HG02840 (cell line): ENCODE measurements at regions not wholly inside any gene's neighbourhood (a gene's known extent, or its start where the extent isn't known, plus 50 kb on each side); places are given as distances from the start of the nearest gene placed in this dataset.
"Not testable (repeated sequence)": the region's sequence is repeated elsewhere in the genome, so short reads cannot be mapped to it uniquely, and the experiment has no call there.

Experiments
- ATAC-seq: cut with Tn5 transposase; IDR thresholded peaks from one replicate; pipeline ENCODE4 v1.9.1; 2021; ENCODE audit warnings: mild to moderate bottlenecking, moderate library complexity, moderate number of reproducible peaks; ENCODE audit not compliant: unreplicated experiment, low FRiP score

DNA sequence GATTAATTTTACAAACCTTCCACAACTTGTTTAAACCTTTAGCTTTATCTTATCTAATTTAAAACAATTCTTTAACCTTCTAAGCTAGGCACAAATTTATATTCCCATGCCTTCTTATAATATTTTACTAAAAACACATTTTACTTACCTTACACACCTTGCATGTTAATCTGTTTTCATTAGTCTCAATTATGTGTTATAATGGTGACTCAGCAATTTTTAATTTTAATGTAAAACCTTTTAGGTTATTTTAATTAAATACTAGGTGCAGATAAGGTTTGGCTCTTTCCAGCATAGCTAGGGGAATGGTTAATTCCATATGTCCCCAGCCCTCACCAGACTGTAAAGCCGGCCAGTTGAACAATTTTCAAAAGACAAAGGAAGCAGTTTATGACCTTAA lies 264.6 kb upstream of the SGO1 start:
- no peak for ATAC-seq

DNA sequence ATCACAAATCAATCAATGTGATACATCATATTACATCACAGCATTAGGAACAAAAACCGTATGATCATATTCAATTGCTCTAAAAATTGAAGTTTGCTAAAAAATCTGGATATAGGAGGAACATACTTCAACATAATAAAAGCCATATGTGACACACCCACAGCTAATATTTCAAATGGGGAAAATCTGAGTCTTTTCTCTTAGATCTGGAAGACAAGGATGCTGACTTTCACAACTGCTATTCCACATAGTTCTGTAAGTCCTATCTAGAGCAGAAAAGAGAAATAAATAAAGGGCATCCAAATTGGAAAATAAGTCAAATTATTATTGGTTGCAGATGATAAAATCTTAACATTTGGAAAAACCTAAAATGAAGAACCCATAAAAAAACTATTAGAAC lies 256.8 kb upstream of the SGO1 start:
- no peak for ATAC-seq

DNA sequence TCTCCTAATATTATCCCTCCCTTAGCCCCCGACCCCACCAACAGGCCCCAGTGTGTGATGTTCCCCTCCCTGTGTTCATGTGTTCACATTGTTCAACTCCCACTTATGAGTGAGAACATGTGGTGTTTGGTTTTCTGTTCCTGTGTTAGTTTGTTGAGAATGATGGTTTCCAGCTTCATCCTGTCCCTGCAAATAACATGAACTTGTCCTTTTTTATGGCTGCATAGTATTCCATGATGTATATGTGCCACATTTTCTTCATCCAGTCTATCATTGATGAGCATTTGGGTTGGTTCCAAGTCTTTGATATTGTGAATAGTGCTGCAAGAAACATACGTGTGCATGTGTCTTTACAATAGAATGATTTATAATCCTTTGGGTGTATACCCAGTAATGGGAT lies 241.3 kb upstream of the SGO1 start:
- ATAC-seq: not testable (repeated sequence)

DNA sequence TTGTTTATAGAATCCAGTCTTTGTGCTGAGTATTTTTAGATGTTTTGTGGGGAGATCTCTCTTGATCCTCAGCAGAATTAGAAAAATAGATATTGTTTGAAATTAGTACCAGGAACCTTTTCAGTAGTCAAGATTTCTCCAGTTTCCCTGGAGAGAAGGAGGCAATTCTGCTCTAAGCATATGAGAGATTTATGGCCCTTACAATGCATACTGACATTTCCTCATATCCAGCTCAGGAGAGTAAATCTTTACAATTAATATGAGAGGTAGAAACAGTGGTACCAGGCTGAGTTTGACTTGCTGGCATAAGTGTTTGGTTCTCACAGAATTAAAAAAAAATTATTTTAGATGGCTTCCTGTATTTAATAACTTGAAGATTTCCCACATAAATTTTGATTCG lies 239.1 kb upstream of the SGO1 start:
- ATAC-seq: no peak

DNA sequence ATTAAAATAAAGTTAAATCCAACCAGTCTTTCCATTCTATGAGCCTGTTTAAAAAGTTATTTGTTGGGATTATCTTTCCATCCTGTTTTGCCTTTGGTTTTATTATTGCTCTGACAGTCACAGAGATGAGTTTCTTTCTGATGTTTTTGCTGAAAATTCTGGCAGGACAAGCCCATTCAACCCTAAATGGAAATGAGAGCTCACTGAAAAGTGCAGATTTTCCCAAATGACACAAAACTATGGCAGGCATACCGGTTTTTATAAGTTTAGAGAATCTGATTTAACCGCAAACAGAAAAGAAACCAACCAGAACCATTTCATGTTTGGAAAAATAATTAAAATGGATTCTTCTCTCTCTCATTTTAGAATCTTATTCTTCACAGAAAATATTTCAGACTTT lies 238.1 kb upstream of the SGO1 start:
- ATAC-seq: no peak

DNA sequence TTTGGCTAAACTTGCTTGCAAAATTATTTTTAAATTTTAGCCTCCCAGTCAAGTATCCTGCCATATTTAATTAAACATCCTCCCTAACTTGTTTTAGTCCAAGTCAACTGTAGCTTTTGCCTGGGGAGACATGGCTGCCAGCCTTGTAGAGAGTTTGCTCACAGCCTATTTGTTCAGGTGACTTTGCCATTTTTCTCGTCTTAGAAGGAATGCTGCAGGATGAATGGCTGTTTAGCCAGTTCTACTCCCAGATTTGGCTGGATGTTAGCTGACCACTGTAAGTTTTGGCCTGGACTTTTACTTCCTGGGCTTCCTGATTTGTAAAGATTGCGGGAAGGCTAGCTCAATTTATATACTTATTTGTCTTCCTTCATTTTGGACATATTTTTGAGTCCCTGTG lies 236.4 kb upstream of the SGO1 start:
- ATAC-seq: no peak

DNA sequence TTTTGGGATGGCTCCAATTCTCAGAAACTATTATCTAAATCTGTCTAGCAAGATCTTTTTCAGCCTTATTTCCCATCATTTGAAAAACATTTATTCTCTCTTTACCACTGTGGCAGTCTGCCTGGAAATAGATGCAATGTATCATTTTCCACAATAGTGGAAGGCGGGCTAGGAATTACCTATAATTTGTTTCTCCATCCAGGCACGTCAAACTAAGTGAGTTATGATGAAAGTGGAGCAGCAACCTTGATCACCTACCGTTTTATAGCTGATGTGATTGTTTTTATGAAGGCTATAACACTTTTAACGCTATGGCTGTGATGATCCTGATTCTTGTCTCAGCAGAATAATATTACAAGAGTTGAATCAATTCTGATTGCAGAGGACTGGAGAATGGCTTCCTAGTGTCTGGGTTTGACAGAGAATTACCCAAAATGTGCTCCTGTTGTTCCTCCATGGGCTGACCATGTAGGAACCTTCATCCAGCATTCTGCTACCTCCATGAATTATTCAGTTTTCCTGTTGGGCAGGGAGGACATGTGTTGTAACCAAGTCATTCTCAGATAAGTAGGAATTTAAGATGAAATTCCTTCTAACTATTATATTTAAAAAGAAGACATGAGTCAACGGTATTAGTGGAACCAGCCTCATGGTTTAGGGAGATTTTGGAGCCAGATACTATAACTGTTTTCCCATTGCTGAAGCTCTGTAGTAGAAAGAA lies 231.5 kb upstream of the SGO1 start:
- ATAC-seq: no peak

DNA sequence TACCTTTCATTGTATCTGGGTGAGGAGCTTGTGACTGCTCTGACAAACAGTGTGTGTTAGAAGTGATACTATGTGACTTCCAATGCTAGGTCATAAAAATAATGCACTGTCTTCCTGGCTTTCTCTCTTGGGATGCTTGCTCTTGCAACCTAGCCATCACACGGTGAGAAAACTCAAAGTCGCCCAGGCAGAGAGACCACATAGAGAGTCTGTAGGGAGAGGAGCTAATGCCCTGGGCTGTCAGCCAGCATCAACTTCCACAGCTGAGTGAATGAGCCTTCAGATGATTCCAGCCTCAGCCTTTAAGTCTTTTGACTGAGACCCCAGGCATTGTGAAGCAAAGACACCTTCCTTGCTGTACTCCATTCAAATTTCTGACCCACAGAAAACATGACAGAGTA lies 220.6 kb upstream of the SGO1 start:
- ATAC-seq: no peak

DNA sequence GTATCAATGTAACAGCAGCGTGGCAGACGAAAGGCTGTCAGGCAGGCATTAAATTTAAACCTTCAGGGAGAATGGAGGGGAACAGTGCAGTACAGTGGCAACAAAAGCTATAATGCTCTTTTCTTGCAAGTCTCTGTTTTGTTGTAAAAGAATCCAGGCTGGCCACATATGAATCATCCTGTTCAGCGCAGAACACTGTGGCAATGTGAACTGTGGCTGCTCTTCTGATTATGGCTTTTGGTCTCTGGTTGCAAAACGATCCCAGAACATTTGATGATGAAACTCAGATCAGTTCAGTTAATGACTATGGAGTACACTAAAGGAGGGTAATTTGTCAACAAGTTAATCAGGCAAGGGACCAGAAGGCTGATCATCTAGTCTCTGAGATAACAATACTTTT lies 219.7 kb upstream of the SGO1 start:
- ATAC-seq: no peak

DNA sequence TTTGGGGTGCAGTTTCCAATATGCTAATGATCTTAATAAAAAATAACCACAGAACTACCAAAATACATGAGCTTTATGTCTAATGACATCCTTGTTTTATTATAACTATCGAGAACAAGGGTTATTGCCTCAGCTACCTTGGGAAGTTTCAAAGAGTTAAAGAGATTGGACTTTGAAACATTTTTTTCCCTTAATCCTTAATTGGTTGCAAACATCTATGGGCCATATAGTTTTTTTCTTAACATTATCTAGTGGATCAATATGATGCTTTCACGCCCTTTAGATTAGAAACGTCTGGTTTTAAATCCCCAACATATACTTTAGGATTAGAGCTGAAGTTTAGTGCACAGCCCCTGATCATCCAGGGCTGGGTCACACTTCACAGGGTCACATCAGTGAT lies 219.2 kb upstream of the SGO1 start:
- no peak for ATAC-seq

DNA sequence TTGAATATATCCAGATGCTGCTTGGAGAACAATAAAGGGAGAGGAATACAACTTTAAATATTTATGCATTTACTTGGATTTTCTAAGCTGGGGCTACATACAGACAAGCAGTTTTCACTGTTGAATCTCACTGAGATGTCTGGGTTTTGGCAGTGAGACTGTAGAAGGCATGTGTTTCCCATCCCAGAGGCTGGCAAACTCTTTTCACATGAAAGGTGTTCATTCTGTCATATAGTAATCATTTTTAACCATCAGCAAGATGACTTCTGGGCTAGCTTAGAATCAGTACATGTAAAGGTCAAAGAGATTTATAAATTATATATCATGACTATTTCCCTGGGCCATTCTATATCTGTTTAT lies 218.7 kb upstream of the SGO1 start:
- no peak for ATAC-seq

DNA sequence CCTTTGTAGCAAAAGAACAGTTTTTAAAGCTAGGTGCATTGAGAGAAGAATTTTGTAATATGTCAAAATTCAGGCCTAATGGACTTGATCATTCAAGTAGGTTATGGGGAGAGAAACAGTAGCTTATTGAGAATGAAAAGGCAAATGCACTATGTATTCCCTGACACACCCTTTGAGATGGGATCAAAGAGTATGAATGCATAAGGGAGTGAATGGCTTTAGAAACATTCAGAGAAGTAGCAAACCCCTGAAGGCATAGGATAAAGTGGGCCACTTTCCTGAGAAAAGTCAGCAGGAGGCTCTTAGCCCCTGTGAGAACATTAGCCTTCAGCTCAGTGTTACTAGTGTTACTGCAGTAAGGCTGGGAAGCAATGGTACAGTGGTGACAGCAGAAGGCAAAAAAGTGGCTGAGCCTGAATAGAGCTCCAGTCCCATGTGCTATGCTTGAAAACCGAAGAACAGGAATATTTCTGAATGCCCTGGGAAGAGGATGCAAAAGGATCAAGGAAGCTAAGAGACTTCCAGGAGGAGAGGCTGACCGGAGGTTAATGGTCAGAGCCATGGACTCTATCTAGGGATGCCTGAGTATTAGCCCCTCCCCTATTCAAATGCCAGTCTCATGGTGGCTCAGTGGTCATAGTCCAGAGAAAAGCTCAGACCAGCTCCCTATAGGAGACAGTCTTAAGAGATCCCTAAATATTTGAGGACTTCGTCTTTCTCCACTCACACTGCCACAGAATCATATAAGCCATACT lies 218.2 kb upstream of the SGO1 start:
- no peak for ATAC-seq

DNA sequence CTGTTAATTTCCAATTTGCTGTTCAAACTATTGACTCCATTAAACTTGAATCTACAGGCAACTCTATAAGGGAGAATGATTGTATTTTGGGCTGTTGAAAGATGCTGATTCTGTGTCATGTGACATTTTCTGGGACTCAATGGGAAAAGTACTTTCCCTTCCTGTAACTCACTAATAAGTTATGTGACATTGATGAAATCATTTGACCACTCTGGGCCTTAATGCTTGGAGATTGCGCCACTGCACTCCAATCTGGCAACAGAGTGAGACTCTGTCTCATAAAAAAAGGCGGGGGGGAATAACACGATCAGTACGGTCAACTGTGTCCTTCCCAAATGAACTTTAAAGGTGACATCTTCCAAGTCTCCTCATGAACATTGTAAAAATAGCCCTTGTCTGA lies 215.2 kb upstream of the SGO1 start:
- no peak for ATAC-seq

DNA sequence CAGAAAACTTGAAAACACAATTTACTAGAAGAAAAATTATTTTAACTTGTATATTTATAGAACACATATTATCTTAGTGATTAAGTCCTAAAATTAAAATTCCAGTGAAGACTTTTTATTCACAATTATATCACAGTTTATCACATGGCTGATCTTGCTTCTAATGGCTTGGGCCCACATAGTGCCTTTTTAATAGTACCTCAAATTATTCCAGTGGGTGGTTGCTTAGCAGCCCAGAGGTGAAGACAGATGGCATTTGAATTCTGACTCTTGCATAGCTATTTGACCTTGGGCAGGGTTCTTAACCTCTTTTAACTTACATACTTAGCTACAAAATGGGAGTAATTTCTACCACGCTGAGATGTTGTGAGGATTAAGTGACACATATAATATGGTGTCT lies 214.7 kb upstream of the SGO1 start:
- no peak for ATAC-seq

DNA sequence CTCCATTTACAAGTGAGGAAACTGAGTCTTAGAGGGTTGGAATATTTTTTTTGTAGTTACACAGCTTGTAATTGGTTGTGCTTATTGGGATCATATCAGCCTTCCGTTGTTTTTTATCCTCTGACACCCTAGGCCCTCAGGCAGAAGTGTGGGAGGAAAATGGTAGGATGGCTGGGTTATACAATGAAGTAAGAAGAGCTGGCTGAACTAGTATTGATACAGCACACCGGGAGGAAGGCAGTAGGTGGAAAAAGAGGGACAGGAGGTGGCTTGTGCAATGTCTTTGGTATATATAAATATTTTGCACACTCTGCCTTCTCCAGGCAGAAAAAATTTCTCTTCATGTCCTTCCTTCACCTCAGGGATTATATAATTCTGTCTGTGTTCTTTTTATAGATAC lies 214.3 kb upstream of the SGO1 start:
- ATAC-seq: no peak

DNA sequence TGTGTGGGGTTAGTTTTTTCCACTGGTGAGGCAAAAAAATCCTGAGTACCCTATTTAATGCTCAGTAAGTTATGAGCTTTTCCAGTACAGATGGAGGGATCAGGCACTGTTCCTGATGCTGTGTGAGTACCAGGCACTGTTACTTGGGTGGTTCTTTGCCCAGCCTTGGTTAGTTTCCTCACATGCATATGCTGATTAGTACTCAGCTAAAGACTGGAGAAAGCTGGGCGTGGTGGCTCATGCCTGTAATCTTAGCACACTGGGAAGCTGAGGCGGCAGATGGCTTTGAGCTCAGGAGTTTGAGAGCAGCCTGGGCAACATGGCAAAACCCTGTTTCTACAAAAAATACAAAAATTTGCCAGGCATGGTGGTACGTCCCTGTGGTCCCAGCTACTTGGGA lies 210.3 kb upstream of the SGO1 start:
- ATAC-seq: no peak

DNA sequence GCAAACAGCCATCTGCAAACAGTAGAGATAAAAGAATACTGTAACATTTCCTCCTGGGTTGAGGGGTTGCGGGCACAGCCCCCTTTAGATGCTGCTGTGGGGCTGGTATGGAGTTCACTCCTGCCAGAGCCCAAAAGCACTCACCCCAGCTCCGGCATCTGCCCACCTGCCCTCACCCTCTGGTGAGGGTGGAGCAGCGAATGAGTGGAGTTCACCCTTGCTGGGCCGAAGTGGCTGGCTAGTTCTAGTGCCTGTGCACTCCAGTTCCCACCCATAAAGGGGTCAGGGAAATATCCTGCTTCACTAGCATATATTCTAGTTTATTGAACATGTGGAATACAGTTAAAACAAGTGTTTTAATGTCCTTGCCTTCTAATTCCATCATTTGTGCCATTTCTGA lies 209.7 kb upstream of the SGO1 start:
- no peak for ATAC-seq

DNA sequence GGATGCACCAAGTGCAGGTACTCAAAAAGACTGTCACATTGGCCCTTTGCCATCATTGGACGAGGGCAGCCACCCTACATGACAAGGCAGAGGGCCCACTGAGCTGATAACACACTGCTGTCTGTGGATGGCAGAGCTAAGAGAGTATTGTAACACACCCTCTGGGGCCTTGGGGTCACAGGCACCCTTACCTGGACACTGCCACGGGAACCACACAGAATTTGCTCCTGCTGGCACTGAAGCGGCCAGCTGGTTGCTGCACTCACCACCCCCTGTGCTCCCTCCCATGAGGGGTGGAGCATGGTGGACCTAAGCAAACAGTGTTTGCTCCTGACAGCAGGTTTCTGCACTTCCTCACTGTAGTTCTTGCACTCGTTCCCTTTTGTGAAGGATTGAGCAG lies 208.2 kb upstream of the SGO1 start:
- no peak for ATAC-seq

DNA sequence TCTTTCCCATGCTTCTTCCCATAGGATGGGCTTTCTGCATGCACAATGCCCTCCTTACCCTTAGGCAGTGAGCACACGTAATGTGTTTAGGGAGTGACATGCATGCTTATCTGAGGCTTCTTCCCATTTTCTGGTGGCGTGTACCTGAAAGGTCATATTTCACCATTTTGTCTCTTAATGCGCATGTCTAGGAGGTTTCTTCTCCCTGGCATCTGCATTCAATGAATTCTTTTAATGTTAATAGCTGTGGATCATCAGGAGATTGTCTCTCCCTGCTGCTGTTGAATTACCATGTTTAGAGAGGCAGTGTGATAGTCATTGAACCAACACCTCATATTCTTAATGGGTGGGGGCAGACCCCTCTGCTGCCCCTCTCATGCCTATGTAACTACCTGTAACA lies 205.6 kb upstream of the SGO1 start:
- ATAC-seq: no peak

DNA sequence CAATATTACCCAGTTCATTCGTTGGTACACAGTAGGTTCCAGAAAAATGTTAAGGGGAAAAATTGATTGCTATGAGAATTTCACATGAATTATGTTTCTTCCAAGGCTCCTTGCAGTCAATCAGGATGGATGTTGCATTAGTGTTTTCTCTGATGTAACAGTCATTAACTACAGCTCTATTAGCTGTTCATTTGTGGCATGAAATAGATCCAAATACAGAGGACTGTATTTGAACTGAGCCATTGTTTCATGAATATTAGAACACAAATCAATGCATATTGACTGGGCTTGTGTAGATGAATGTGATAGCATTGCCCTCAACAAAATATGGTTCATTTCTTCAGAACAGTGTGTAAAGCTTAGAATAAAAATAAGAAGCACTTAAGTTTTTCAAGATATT lies 203.0 kb upstream of the SGO1 start:
- no peak for ATAC-seq

DNA sequence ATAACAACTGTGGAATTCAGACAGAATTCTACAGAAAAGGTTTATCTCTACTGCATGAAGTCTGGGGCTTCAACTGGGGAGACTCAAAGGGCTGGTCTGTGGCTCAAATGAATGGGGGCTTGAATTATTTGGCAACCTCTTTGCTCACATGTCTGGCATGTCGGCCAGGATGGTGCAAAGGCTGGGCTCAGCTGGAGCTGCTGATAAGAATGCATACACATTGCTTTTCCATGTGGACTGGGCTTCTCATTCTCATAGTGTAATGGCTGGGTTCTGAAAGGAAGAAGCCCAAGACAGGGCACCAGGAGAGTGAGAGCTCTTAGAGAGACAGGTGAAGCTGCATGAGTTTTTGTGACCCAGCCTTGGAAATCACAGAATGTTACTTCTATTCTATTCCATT lies 194.3 kb upstream of the SGO1 start:
- ATAC-seq: no peak

DNA sequence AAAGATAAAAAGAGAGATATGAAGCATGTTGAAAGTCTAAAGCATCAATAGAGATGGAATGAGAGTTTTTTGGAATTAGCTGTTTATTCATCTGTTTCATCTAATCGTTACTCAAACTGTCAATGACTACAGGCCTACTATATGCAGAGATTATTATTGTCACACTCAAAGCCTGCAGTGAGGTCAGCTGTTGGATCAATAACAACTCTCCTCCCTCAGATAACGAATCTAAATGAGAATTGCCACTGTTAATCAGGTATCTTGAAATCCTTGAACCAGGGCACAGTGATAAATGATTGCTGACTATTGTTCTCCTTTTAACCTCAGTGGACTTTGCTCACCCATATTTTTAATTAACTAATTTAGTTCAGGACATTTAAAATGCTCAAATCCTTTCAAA lies 192.3 kb upstream of the SGO1 start:
- ATAC-seq: no peak
